ENCODE measurements at regions not wholly inside any gene's neighbourhood (a gene's known extent, or its start where the extent isn't known, plus 50 kb on each side); places are given as distances from the start of the nearest gene placed in this dataset.
A peak's percentile ranks its signal among the peaks of the same experiment; 100 is the strongest.
"Not testable (repeated sequence)": the region's sequence is repeated elsewhere in the genome, so short reads cannot be mapped to it uniquely, and the experiment has no call there.

DNA sequence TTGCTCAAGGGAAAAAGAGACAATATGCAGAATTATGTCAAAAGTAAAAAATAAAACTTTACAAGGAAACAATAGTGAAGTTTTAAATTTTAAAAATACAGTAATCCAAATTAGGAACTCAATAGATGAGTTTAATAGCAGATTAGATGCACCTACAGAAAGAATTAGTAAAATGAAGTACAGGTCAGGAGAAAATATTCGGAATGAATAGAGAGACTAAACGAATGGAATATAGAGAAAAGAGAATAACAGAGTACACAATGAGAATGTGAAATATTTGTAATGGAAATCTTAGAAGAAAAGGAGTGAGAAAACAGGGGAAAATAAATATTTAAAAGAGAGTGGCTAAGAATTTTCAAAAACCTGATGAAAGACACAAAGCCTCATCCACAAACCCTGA lies 275.7 kb upstream of the MMADHC start:
- TF ChIP-seq, protein P1, sequence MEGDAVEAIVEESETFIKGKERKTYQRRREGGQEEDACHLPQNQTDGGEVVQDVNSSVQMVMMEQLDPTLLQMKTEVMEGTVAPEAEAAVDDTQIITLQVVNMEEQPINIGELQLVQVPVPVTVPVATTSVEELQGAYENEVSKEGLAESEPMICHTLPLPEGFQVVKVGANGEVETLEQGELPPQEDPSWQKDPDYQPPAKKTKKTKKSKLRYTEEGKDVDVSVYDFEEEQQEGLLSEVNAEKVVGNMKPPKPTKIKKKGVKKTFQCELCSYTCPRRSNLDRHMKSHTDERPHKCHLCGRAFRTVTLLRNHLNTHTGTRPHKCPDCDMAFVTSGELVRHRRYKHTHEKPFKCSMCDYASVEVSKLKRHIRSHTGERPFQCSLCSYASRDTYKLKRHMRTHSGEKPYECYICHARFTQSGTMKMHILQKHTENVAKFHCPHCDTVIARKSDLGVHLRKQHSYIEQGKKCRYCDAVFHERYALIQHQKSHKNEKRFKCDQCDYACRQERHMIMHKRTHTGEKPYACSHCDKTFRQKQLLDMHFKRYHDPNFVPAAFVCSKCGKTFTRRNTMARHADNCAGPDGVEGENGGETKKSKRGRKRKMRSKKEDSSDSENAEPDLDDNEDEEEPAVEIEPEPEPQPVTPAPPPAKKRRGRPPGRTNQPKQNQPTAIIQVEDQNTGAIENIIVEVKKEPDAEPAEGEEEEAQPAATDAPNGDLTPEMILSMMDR (IDR thresholded peaks at IDR 0.05; ENCODE audit: low read length, missing control alignments), result no peak
- no peak overlapping the region for H3K4me3 ChIP-seq (replicated peaks; ENCODE audit: low read depth, low read length)
- no peak for DNase-seq (ENCODE audit: low read depth)

DNA sequence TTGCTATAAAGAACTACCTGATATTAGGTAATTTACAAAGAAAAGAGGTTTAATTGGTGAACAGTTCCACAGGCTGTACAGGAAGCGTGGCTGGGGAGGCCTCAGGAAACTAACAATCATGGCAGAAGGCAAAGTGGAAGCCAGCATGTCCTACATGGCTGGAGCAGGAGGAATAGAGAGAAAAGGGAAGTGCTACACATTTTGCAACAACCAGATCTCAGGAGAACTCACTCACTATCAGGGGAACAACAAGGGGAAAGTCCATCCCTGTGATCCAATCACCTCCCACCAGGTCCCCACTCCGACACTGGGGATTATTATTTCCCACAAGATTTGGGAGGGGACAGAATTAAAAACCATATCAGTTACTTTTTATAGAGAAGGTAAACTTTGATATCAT lies 273.5 kb upstream of the MMADHC start:
- no peak for DNase-seq (ENCODE audit: low read depth)
- no peak overlapping the region for H3K4me3 ChIP-seq (replicated peaks; ENCODE audit: low read depth, low read length)
- TF ChIP-seq, protein P1 (IDR thresholded peaks at IDR 0.05; ENCODE audit: low read length, missing control alignments), result no peak

DNA sequence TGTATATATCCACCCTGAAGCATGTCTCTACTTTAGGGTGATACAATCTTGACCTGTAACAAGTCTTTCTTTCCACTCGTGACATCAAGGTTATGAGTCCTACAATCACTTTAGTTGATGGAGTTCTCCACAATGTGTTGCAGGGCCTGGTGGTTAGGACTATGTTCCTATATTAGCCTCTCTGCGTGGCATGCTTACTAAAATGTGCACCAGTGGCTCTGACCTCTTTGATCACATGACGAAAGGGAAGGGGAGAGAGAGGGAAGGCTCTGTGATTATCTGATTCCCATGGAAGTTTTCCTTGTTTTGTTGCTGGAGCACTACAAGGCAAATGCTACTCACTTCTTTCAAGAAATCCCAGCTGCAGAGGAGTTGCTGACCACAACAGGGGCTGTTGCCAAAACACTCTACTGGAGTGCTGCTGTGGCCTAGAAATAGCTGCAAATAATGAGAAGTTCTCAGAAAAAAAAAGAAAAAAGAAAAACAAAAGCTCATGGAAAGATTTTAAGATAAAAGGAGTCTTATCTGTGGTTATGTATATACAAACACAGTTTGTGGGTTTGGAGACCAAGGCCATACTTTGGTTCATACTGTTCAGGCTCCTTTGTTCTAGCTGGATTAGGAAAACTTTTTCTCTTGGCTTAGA lies 272.8 kb upstream of the MMADHC start:
- peak; percentile 96 for DNase-seq (ENCODE audit: low read depth)
- H3K4me3 ChIP-seq (replicated peaks; ENCODE audit: low read depth, low read length), result no peak overlapping the region
- TF ChIP-seq, protein P1 (IDR thresholded peaks at IDR 0.05; ENCODE audit: low read length, missing control alignments), result no peak

DNA sequence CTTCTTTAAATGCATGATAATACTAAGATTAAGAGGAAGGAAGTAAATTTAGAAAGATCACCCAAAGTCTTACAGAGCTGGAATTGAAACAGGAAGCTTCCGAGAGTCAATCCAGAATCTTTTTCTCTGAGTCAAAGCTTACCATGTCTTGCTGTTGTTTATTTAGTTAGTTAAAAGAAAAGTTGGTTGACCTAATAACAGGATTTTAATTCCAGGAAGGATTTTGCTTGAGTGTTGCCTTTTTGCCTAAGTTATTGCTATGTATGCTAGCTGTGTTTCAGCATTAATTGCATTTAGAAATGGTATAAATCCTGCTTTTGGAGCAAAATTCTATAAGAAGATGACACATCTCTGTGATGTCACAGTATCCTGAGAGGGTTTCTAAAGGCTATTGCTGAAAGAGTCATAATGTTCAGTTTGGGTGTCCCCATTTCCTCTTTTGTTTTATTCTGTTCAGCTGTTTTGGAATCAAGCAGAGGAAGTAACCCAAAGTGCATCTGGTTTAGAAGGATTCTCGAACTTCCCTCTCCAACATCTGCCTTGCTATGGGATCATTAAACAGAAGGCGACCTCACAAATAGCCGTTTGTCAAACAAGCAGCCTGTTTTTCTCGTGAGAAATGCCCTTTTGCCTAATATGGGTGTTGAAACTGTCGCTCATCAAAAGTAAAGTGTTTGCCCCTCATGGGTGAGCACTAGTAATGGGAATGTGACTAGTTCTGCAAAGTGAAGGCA lies 271.5 kb upstream of the MMADHC start:
- TF ChIP-seq, protein P1 (IDR thresholded peaks at IDR 0.05; ENCODE audit: low read length, missing control alignments), result no peak
- no peak overlapping the region for H3K4me3 ChIP-seq (replicated peaks; ENCODE audit: low read depth, low read length)
- DNase-seq (ENCODE audit: low read depth), result peak; percentile 62

DNA sequence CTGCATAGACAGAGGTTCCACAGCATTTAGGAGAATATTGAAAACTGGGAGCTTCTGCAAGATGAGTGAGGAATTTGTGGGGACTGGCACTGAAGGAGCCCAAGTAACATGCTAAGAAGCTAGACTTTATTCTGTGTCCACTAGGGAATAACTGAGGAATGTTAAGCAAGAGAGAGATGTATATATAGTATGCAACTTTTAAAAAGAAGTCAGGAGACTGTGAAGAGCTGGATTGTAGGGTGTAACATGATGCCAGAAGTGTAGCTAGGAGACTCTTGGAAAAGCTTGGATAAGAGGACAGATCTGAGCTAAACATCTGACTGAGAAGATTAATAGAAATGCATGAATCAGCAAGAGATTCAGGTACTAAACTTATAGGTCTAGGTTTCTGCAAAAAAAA lies 270.6 kb upstream of the MMADHC start:
- DNase-seq (ENCODE audit: low read depth), result peak; percentile 41
- no peak overlapping the region for H3K4me3 ChIP-seq (replicated peaks; ENCODE audit: low read depth, low read length)
- TF ChIP-seq, protein P1 (IDR thresholded peaks at IDR 0.05; ENCODE audit: low read length, missing control alignments), result no peak

DNA sequence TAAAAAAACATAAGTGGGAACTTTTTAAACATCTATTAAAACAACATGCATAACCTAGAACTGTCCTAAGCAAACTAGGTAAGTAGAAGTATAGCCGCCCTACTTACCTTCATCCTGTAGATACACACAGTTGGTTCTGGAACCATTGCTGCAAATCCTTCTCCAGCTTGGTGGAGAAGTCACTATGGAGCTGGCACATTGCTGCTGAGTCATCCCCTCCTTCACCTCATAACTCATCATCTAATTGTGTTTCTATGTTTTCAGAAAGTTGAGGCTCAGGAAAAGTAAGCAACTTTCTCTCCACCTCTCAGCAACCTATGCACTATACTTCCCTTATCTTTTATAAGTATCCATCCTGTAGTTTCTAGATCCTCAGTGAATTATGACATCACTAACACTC lies 269.8 kb upstream of the MMADHC start:
- DNase-seq (ENCODE audit: low read depth), result peak; percentile 28
- no peak overlapping the region for H3K4me3 ChIP-seq (replicated peaks; ENCODE audit: low read depth, low read length)
- TF ChIP-seq, protein P1 (IDR thresholded peaks at IDR 0.05; ENCODE audit: low read length, missing control alignments), result no peak

DNA sequence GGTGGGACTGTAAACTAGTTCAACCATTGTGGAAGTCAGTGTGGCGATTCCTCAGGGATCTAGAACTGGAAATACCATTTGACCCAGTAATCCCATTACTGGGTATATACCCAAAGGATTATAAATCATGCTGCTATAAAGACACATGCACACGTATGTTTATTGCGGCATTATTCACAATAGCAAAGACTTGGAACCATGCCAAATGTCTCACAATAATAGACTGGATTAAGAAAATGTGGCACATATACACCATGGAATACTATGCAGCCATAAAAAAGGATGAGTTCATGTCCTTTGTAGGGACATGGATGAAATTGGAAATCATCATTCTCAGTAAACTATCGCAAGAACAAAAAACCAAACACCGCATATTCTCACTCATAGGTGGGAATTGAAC lies 268.3 kb upstream of the MMADHC start:
- DNase-seq (ENCODE audit: low read depth); H3K4me3 ChIP-seq (replicated peaks; ENCODE audit: low read depth, low read length): not testable (repeated sequence)
